Chondrocyte (in vitro differentiated cells): ENCODE measurements at regions not wholly inside any gene's neighbourhood (a gene's known extent, or its start where the extent isn't known, plus 50 kb on each side); places are given as distances from the start of the nearest gene placed in this dataset.
"Not testable (repeated sequence)": the region's sequence is repeated elsewhere in the genome, so short reads cannot be mapped to it uniquely, and the experiment has no call there.

Experiments
- DNase-seq: peaks from one replicate; pipeline ENCODE4 v3.0.0; 2021; ENCODE audit warnings: mixed read lengths, low spot score
- H3K27ac Mint-ChIP-seq: one replicate; pipeline ENCODE4 v1.8.0; 2021; ENCODE audit warnings: mild to moderate bottlenecking, moderate library complexity, mixed read lengths; ENCODE audit not compliant: unreplicated experiment
- H3K27me3 Mint-ChIP-seq: 2 replicates; pipeline ENCODE4 v1.8.0; 2021; ENCODE audit warnings: low read depth, mixed read lengths
- H3K36me3 Mint-ChIP-seq: 2 replicates; pipeline ENCODE4 v1.8.0; 2021; ENCODE audit warnings: low read depth, mixed read lengths
- H3K4me1 Mint-ChIP-seq: 2 replicates; pipeline ENCODE4 v1.8.0; 2021; ENCODE audit warnings: low read depth, mild to moderate bottlenecking, mixed read lengths
- H3K4me3 Mint-ChIP-seq: one replicate; pipeline ENCODE4 v1.8.0; 2021; ENCODE audit warnings: mild to moderate bottlenecking, moderate library complexity, mixed read lengths; ENCODE audit not compliant: unreplicated experiment
- H3K9me3 Mint-ChIP-seq: 2 replicates; pipeline ENCODE4 v1.8.0; 2021; ENCODE audit warnings: low read depth, mixed read lengths
- CTCF ChIP-seq: fragments of 200-600 bp; sonication (generic); IDR thresholded peaks from 2 replicates; pipeline ENCODE4 v1.5.0; 2021; ENCODE audit warnings: antibody characterized with exemption, mild to moderate bottlenecking, moderate library complexity

DNA sequence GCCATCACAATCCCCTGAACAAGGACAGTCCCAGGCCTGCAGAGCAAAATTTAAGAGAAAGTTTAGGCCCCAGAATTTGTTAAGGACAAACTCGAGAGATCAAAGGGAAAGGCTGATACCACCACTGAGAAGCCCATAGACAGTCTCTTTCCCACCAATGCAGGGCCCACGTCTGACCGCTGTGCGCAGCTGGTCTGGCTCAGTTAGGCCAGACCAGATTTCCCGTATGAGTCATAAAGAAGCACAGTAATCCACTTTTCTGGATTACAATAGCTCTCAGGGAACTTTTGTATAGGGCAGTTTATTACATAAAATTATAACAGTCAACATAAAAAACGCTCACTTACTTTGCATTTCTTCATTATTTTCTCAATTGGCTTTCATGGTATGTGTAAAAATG is 259.5 kb downstream of the RCHY1 start:
- Mint-ChIP-seq H3K4me1 (no peaks in the 10 kb centered on the region), H3K27ac (no peak overlapping the region), H3K4me3 (no peak overlapping the region), H3K27me3 (no peaks in the 10 kb centered on the region), H3K9me3 (peaks cover 3% of the 10 kb centered on the region), H3K36me3 (no peaks in the 10 kb centered on the region)
- TF ChIP-seq CTCF: no peak
- DNase-seq: no peak

GRCh38 chr4:75253094-75253493 is 261.1 kb downstream of the RCHY1 start:
- H3K27me3 Mint-ChIP-seq, H3K9me3 Mint-ChIP-seq, H3K36me3 Mint-ChIP-seq, H3K27ac Mint-ChIP-seq, DNase-seq, H3K4me1 Mint-ChIP-seq, H3K4me3 Mint-ChIP-seq: not testable (repeated sequence)

- no peak overlapping the region for H3K27ac Mint-ChIP-seq
- H3K4me3 Mint-ChIP-seq: no peak overlapping the region
- TF ChIP-seq CTCF: no peak
- H3K4me1 Mint-ChIP-seq: no peaks in the 10 kb centered on the region
- DNase-seq: no peak
- peaks cover 3% of the 10 kb centered on the region for H3K9me3 Mint-ChIP-seq
- H3K27me3 Mint-ChIP-seq: no peaks in the 10 kb centered on the region
- no peaks in the 10 kb centered on the region for H3K36me3 Mint-ChIP-seq
Observed at GRCh38 chr4:75251547-75251946, 262.7 kb downstream of the RCHY1 start.

DNA sequence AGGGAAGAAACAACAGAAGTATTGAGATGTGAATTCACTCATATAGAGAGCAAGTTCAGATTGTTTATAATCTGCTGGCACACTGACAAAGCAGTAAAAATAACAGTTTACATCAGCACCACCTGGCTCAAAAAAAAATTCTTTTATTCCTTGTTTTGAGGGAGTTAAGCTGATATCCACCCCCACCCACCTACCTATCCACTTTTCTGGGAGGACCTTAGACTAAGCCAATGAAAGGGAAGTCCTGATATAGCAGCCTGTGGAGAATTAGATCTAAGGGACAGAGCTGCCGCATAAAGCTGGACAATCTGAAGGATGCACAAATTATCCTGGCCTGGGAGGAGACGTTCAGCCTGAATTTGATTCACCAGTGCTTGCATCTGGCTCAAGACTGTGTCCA is 264.5 kb downstream of the RCHY1 start:
- Mint-ChIP-seq H3K27ac (no peak overlapping the region), H3K36me3 (no peaks in the 10 kb centered on the region), H3K4me3 (no peak overlapping the region), H3K9me3 (peaks cover 3% of the 10 kb centered on the region), H3K4me1 (no peaks in the 10 kb centered on the region), H3K27me3 (peaks cover 2% of the 10 kb centered on the region)
- DNase-seq: no peak
- TF ChIP-seq CTCF: no peak

DNA sequence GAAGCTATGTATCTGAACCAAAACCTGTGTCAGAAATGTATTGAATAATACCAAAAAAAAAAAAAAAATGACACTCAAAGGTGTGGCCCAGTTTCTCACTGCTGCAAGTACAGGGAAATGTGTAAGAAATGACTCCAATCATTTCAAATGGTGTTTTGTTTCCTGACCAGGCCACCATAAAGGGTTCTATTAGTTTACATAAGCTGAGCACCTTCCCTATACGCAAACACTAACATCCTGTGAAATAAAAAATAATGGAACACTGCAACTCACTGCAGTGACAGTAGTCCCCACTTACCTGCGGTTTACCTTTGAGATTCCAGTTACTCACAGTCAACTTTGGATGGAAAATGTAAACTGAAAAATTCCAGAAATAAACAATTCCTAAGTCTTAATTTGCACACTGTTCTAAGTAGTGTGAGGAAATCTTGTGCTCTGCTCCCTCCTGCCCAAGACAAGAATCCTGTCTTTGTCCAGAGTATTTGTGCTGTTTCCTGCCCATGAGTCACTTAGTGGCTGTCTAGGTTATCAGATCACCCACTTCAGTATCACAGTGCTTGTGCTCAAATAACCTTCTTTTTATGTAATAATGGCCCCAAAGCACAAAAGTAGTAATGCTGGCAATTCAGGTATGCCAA is 265.3 kb downstream of the RCHY1 start:
- Mint-ChIP-seq H3K4me3 (no peak overlapping the region), H3K27me3 (peaks cover 2% of the 10 kb centered on the region), H3K4me1 (no peaks in the 10 kb centered on the region), H3K27ac (no peak overlapping the region), H3K36me3 (no peaks in the 10 kb centered on the region), H3K9me3 (peaks cover 3% of the 10 kb centered on the region)
- no peak for TF ChIP-seq CTCF
- no peak for DNase-seq

GRCh38 chr4:75244325-75244724 is 269.9 kb downstream of the RCHY1 start:
- peaks cover 2% of the 10 kb centered on the region for H3K27me3 Mint-ChIP-seq
- no peaks in the 10 kb centered on the region for H3K36me3 Mint-ChIP-seq
- no peak overlapping the region for H3K4me3 Mint-ChIP-seq
- no peak for TF ChIP-seq CTCF
- H3K9me3 Mint-ChIP-seq: peaks cover 2% of the 10 kb centered on the region
- no peak overlapping the region for H3K27ac Mint-ChIP-seq
- DNase-seq: no peak
- no peaks in the 10 kb centered on the region for H3K4me1 Mint-ChIP-seq
